Middle frontal gyrus (tissue), 1 donor: ENCODE measurements at regions not wholly inside any gene's neighbourhood (a gene's known extent, or its start where the extent isn't known, plus 50 kb on each side); places are given as distances from the start of the nearest gene placed in this dataset.

Source experiments
- DNase-seq: peaks from one replicate; pipeline ENCODE4 v3.0.0-alpha.2; 2015; ENCODE audit warnings: low spot score; ENCODE audit errors: extremely low spot score

- DNase-seq = no peak
Measured at GRCh38 chr9:104025104-104025503, 69.0 kb upstream of the SMC2 start.

DNA sequence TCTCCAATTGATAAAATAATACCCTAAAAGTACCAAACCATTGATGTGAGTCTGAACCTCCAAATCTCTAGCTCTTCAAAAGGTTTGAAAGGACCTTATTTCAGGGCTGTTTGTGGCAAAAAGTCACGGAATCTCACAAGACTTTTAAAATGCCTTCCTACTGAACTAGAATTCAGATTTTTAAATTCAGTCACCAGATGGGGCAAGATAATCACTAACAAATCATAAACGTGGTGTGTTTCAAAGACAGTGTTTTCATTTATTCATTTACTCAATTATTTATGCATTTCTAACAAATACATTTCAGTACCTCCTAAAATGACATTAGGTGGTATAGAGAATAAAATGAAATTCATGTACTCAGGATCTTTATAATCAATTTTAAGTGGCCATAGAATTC is 68.2 kb upstream of the SMC2 start:
- no peak for DNase-seq

DNA sequence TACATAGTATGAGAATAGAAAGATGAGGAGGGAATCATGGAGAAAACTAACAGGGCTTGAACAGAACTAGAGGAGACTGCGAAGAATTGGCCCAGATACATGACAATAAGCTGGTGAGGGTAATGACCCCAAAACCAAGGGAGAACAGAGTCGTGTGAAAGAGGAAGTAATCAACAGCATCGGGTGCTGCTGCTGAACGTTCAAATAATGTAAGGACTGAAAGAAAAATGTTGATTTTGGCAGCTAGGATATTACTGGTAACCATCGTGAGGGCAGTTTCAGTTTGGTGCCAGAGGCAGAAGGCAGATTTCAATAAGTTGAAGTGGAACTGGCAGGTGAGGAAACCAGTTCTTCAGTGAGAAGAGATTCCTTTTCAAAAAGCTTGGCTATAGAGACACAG is 66.8 kb upstream of the SMC2 start:
- no peak for DNase-seq

GRCh38 chr9:104028827-104029226 is 65.3 kb upstream of the SMC2 start:
- no peak for DNase-seq
